ENCODE measurements at regions not wholly inside any gene's neighbourhood (a gene's known extent, or its start where the extent isn't known, plus 50 kb on each side); places are given as distances from the start of the nearest gene placed in this dataset.

DNA sequence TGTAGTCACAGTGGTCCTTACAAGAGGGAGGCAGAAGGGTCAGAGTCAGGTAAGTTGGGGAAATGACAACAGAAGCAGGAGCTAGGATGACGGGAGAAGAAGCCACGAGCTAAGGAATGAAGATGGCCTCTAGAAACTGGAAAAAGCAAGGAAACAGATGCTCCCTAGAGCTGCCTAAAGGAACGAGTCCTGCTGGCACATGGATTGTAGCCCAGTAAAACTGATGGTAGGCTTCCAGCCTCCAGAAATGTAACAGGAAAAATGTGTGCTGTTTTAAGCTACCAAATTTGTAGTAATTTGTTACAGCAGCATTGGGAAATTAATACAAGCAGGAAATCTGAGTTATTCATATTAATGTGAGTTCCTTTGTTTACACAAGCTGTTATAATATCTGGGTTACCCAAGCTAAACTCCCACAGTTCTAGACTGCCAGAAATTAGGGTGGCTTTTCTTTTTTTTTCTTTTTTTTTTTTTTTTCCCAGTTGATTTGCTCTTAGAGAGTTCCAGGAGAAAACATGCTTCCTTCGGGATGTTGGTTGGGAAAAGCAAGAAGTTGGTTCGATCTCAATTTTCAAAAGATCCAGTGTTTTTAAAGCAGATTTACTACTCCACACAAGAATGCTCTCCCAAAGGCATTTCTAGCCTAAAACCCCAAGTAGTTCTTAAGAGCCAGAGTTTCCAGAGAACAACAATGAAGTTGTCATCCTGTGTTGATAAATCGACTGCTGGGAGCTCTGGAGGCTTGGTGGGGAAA is 400.0 kb upstream of the SLC24A2 start:
- CTCF ChIA-PET (ENCODE audit: low intra/inter-chr PET ratio): no interaction called here
- DNase-seq (ENCODE audit: extremely low read depth in 1 of 4, low spot score in 3 of 4): no peak

More for the DNA sequence above, 400.0 kb upstream of the SLC24A2 start:
- Histone ChIP-seq H3K4me3 (no peak overlapping the region), H3K4me2 (ENCODE audit: insufficient read depth, low read length) (no peak overlapping the region), H3K27ac (ENCODE audit: extremely low read depth, low read depth, low read length) (no peak overlapping the region), H4K20me1 (replicated peaks; ENCODE audit: control insufficient read depth, insufficient read depth, low read length) (no peaks in the 10 kb centered on the region), H3K36me3 (ENCODE audit: control insufficient read depth, insufficient read depth, low read length) (no peaks in the 10 kb centered on the region), H3K9ac (ENCODE audit: insufficient read depth in 1 of 2, low read depth in 2 of 2, low read length in 2 of 2) (no peak overlapping the region), H3K9me1 (ENCODE audit: control insufficient read depth, insufficient read depth, low read length) (no peaks in the 10 kb centered on the region), H3K9me3 (replicated peaks; ENCODE audit: control insufficient read depth, insufficient read depth, low read depth, low read length) (no peaks in the 10 kb centered on the region), H3K27me3 (ENCODE audit: control insufficient read depth in 2 of 2, insufficient read depth in 2 of 2, low read length in 2 of 2) (no peaks in the 10 kb centered on the region), H3K79me2 (ENCODE audit: control insufficient read depth, insufficient read depth, low read length) (no peaks in the 10 kb centered on the region), H2AFZ (ENCODE audit: low read depth, low read length) (no peak overlapping the region), H3K4me1 (replicated peaks in 1 of 2; ENCODE audit: control insufficient read depth in 2 of 2, insufficient read depth in 2 of 2, low read length in 2 of 2) (no peaks in the 10 kb centered on the region)
- no TSS peak for BruUV-seq (replicated peaks)
- in situ Hi-C loops (cut with MboI): no loop called here
- no peak for ATAC-seq
- WGBS (ENCODE audit: insufficient coverage, low coverage, missing lambda C conversion rate): 3% methylated on average over 5 of the region's 6 CpGs
- intact Hi-C loops (cut with micrococcal nuclease): no loop called here
- no peak for FAIRE-seq
- POLR2A ChIA-PET: no interaction called here
- TF ChIP-seq, protein P1, sequence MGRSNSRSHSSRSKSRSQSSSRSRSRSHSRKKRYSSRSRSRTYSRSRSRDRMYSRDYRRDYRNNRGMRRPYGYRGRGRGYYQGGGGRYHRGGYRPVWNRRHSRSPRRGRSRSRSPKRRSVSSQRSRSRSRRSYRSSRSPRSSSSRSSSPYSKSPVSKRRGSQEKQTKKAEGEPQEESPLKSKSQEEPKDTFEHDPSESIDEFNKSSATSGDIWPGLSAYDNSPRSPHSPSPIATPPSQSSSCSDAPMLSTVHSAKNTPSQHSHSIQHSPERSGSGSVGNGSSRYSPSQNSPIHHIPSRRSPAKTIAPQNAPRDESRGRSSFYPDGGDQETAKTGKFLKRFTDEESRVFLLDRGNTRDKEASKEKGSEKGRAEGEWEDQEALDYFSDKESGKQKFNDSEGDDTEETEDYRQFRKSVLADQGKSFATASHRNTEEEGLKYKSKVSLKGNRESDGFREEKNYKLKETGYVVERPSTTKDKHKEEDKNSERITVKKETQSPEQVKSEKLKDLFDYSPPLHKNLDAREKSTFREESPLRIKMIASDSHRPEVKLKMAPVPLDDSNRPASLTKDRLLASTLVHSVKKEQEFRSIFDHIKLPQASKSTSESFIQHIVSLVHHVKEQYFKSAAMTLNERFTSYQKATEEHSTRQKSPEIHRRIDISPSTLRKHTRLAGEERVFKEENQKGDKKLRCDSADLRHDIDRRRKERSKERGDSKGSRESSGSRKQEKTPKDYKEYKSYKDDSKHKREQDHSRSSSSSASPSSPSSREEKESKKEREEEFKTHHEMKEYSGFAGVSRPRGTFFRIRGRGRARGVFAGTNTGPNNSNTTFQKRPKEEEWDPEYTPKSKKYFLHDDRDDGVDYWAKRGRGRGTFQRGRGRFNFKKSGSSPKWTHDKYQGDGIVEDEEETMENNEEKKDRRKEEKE (IDR thresholded peaks at IDR 0.05; ENCODE audit: borderline replicate concordance in 1 of 2, control insufficient read depth in 1 of 2, low read depth in 2 of 2, low read length in 1 of 2): no peak
- no peak for TF ChIP-seq ZNF77 (CRISPR knock-in tag; IDR thresholded peaks at IDR 0.05)
- no peak for TF ChIP-seq ETS2 (tag; IDR thresholded peaks at IDR 0.05; ENCODE audit: borderline replicate concordance, poor library complexity, severe bottlenecking)
